ENCODE measurements at regions not wholly inside any gene's neighbourhood (a gene's known extent, or its start where the extent isn't known, plus 50 kb on each side); places are given as distances from the start of the nearest gene placed in this dataset.

- 82 to 93% (median 84%) methylated on average over 3 to 25 of the region's 25 CpGs for WGBS, 4 donors
- ATAC-seq (no peak), DNase-seq (peak in 1 of 5 donors; percentile 53)
- no peaks in the 10 kb centered on the region for H3K9me3 ChIP-seq
- H3K36me3 ChIP-seq, result peaks cover 0 to 26% (median 18%) of the 10 kb centered on the region in 9 donors
- no peak overlapping the region for H3K4me3 ChIP-seq
- H3K27ac ChIP-seq, result peak overlapping the region in 1 of 12 donors; percentile 88
- intact Hi-C loops (cut with DNase I), result no loop called here
- H3K27me3 ChIP-seq, result no peaks in the 10 kb centered on the region
- no peak for TF ChIP-seq CTCF (IDR thresholded peaks at IDR 0.05)
- peaks cover 0 to 47% (median 36%) of the 10 kb centered on the region in 12 donors for H3K4me1 ChIP-seq
Observed at GRCh38 chr17:77480509-77481215, 339.9 kb downstream of the SEC14L1 start.

GRCh38 chr17:77481476-77482374, 341.0 kb downstream of the SEC14L1 start:
- no peak for ATAC-seq
- WGBS, 4 donors, result 88 to 91% (median 89%) methylated on average over 28 to 35 of the region's 35 CpGs
- H3K36me3 ChIP-seq, result peaks cover 0 to 28% (median 18%) of the 10 kb centered on the region in 9 donors
- no peaks in the 10 kb centered on the region for H3K9me3 ChIP-seq
- intact Hi-C loops (cut with DNase I), result no loop called here
- TF ChIP-seq CTCF (IDR thresholded peaks at IDR 0.05), result no peak
- no peak for TF ChIP-seq POLR2A (IDR thresholded peaks at IDR 0.05)
- no peak for DNase-seq
- H3K27me3 ChIP-seq, result no peaks in the 10 kb centered on the region
- H3K4me1 ChIP-seq, result peaks cover 0 to 37% (median 25%) of the 10 kb centered on the region in 12 donors
- no peak overlapping the region for H3K4me3 ChIP-seq
- peak overlapping the region in 1 of 12 donors; percentile 88 for H3K27ac ChIP-seq

- TF ChIP-seq CTCF (IDR thresholded peaks at IDR 0.05) (no peak), POLR2A (IDR thresholded peaks at IDR 0.05) (no peak)
- no peak overlapping the region for H3K4me3 ChIP-seq
- WGBS, 4 donors, result 74 to 83% (median 81%) methylated on average over 14 to 25 of the region's 25 CpGs
- ATAC-seq (no peak), DNase-seq (no peak)
- peak overlapping the region in 1 of 12 donors; percentile 88 for H3K27ac ChIP-seq
- H3K4me1 ChIP-seq, result peaks cover 0 to 28% (median 19%) of the 10 kb centered on the region in 12 donors
- H3K9me3 ChIP-seq, result no peaks in the 10 kb centered on the region
- H3K27me3 ChIP-seq, result no peaks in the 10 kb centered on the region
- H3K36me3 ChIP-seq, result peaks cover 0 to 36% (median 21%) of the 10 kb centered on the region in 9 donors
- intact Hi-C loops (cut with DNase I), result no loop called here
Observed at GRCh38 chr17:77482375-77483127, 341.8 kb downstream of the SEC14L1 start.
